ENCODE measurements at regions not wholly inside any gene's neighbourhood (a gene's known extent, or its start where the extent isn't known, plus 50 kb on each side); places are given as distances from the start of the nearest gene placed in this dataset.

GRCh38 chr3:187550446-187550845 lies 119.7 kb downstream of the SST start:
- DNase-seq (ENCODE audit: low read depth), result no peak
- TF ChIP-seq, protein P1, sequence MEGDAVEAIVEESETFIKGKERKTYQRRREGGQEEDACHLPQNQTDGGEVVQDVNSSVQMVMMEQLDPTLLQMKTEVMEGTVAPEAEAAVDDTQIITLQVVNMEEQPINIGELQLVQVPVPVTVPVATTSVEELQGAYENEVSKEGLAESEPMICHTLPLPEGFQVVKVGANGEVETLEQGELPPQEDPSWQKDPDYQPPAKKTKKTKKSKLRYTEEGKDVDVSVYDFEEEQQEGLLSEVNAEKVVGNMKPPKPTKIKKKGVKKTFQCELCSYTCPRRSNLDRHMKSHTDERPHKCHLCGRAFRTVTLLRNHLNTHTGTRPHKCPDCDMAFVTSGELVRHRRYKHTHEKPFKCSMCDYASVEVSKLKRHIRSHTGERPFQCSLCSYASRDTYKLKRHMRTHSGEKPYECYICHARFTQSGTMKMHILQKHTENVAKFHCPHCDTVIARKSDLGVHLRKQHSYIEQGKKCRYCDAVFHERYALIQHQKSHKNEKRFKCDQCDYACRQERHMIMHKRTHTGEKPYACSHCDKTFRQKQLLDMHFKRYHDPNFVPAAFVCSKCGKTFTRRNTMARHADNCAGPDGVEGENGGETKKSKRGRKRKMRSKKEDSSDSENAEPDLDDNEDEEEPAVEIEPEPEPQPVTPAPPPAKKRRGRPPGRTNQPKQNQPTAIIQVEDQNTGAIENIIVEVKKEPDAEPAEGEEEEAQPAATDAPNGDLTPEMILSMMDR (conservative IDR thresholded peaks at IDR 0.05; ENCODE audit: low read depth, low read length), result no peak
- H3K4me3 ChIP-seq (ENCODE audit: low read depth, low read length), result no peak overlapping the region

GRCh38 chr3:187545366-187545765 lies 124.8 kb downstream of the SST start:
- DNase-seq (ENCODE audit: low read depth), result no peak
- H3K4me3 ChIP-seq (ENCODE audit: low read depth, low read length), result no peak overlapping the region
- TF ChIP-seq, protein P1 (conservative IDR thresholded peaks at IDR 0.05; ENCODE audit: low read depth, low read length), result no peak

GRCh38 chr3:187544326-187544725 lies 125.9 kb downstream of the SST start:
- DNase-seq (ENCODE audit: low read depth), result no peak
- H3K4me3 ChIP-seq (ENCODE audit: low read depth, low read length), result no peak overlapping the region
- TF ChIP-seq, protein P1 (conservative IDR thresholded peaks at IDR 0.05; ENCODE audit: low read depth, low read length), result no peak

DNA sequence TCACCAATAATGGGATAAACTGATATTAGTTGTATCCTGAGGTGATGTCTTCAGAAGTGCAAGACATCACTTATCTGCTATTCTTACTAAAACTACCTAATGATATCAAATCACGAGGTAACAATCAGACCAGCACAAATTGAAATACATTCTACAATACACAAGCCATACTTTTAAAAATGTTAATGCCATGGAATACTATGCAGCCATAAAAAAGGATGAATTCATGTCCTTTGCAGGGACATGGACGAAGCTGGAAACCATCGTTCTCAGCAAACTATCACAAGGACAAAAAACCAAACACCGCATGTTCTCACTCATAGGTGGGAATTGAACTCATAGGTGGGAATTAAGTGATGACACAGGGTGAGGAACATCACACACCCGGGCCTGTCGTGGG lies 129.3 kb downstream of the SST start:
- no peak for DNase-seq (ENCODE audit: low read depth)
- TF ChIP-seq, protein P1 (conservative IDR thresholded peaks at IDR 0.05; ENCODE audit: low read depth, low read length), result no peak

GRCh38 chr3:187536185-187536584 lies 134.0 kb downstream of the SST start:
- TF ChIP-seq, protein P1 (conservative IDR thresholded peaks at IDR 0.05; ENCODE audit: low read depth, low read length), result no peak
- no peak overlapping the region for H3K4me3 ChIP-seq (ENCODE audit: low read depth, low read length)
- DNase-seq (ENCODE audit: low read depth), result no peak

More for the DNA sequence above, 129.3 kb downstream of the SST start:
- no peak overlapping the region for H3K4me3 ChIP-seq (ENCODE audit: low read depth, low read length)

DNA sequence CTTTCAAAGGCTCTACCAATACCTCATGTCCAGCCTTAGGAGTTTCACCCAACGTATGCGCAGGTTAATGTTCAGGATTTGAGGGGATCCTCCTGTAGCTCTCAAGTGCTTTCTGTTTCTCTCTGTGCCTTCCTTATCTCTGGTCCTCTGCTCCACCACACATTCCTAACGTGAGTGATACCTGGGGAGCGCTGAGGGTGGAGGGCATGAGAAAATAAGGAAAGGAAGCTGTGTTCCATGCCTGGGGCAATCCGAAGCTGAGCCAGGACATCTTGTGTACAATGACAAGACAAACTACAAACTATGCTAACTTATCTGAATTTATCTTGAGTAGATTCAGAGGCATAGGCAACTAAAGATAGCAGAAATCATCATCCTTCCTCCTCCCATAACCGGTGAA lies 136.4 kb downstream of the SST start:
- TF ChIP-seq, protein P1 (conservative IDR thresholded peaks at IDR 0.05; ENCODE audit: low read depth, low read length), result no peak
- no peak for DNase-seq (ENCODE audit: low read depth)
- H3K4me3 ChIP-seq (ENCODE audit: low read depth, low read length), result no peak overlapping the region

- TF ChIP-seq, protein P1 (conservative IDR thresholded peaks at IDR 0.05; ENCODE audit: low read depth, low read length), result no peak
- no peak for DNase-seq (ENCODE audit: low read depth)
- no peak overlapping the region for H3K4me3 ChIP-seq (ENCODE audit: low read depth, low read length)
Measured at GRCh38 chr3:187531831-187532230, 138.4 kb downstream of the SST start.

Measured in epithelial cell of proximal tubule (primary cell).